Erythroblast (primary cell): ENCODE measurements at regions not wholly inside any gene's neighbourhood (a gene's known extent, or its start where the extent isn't known, plus 50 kb on each side); places are given as distances from the start of the nearest gene placed in this dataset.

ENCODE experiments used
- GATA1 ChIP-seq: IDR thresholded peaks from 2 replicates; pipeline ENCODE4 v1.6.1; 2011; ENCODE audit warnings: low read depth, mild to moderate bottlenecking, control low read depth, low read length, moderate library complexity
- POLR2A ChIP-seq: IDR thresholded peaks from 2 replicates; pipeline ENCODE4 v1.6.1; 2011; ENCODE audit warnings: mild to moderate bottlenecking, low read length

DNA sequence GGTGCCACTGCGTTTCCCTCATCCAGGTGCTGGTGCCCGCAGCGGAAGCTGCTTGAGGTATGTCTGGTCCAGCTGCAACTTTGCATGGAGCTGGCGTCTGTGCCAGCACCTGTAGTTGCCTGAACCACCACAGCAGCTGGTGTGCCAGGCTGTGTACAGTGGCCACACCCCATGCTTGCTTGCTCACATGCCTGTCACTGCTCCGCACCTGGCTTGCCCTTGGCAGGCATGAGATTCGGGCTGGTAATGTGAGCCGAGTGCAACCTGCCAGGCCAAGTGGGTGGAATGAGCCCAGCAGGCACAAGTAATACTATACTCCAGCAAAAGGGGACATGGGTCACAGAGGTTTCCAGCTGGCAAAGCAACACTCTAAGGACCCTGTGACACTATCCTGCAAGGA, 1123.3 kb upstream of the ACVR2A start:
- TF ChIP-seq POLR2A (no peak), GATA1 (no peak)
